Activated B cell treated with CpG ODN at 0.5 μM for 24 hours (primary cell): ENCODE measurements at regions not wholly inside any gene's neighbourhood (a gene's known extent, or its start where the extent isn't known, plus 50 kb on each side); places are given as distances from the start of the nearest gene placed in this dataset.

ENCODE experiments used
- ATAC-seq: fragments of 200-7000 bp; cut with Tn5 transposase; one replicate; pipeline ENCODE4 v1.10.0; 2021; ENCODE audit warnings: low read depth, mild to moderate bottlenecking, moderate library complexity
- CTCF ChIA-PET: fragments of 350-600 bp; sonication (Branson Sonifier 250); formaldehyde crosslinking; loops from one replicate; lab custom pipeline; 2021; ENCODE audit warnings: antibody characterized with exemption; lab: Charles Lee
- POLR2A ChIA-PET: fragments of 350-600 bp; sonication (Branson Sonifier 250); formaldehyde crosslinking; loops from one replicate; lab custom pipeline; 2021; ENCODE audit warnings: antibody characterized with exemption; lab: Charles Lee
- DNase-seq: peaks from one replicate; pipeline ENCODE4 v3.0.0; 2022
- H3K27ac Mint-ChIP-seq: one replicate; pipeline ENCODE4 v1.8.0; 2020; ENCODE audit warnings: mixed read lengths
- H3K27me3 Mint-ChIP-seq: one replicate; pipeline ENCODE4 v1.8.0; 2021; ENCODE audit warnings: mixed read lengths
- H3K36me3 Mint-ChIP-seq: one replicate; pipeline ENCODE4 v1.8.0; 2021; ENCODE audit warnings: low read depth, mixed read lengths
- H3K4me1 Mint-ChIP-seq: one replicate; pipeline ENCODE4 v1.8.0; 2021; ENCODE audit warnings: mixed read lengths
- H3K4me3 Mint-ChIP-seq: one replicate; pipeline ENCODE4 v1.8.0; 2020; ENCODE audit warnings: mild to moderate bottlenecking, mixed read lengths
- H3K9me3 Mint-ChIP-seq: one replicate; pipeline ENCODE4 v1.8.0; 2020; ENCODE audit warnings: mixed read lengths
- intact Hi-C: fragments of 100-400 bp; cut with micrococcal nuclease; formaldehyde crosslinking; loops from one replicate; pipeline ENCODE4 v1.15.1; 2024
- TF ChIP-seq, protein P1 (sequence below): fragments of 200-600 bp; IDR thresholded peaks from one replicate; pipeline ENCODE4 v1.8.0; 2022; ENCODE audit warnings: antibody characterized with exemption, mild to moderate bottlenecking

DNA sequence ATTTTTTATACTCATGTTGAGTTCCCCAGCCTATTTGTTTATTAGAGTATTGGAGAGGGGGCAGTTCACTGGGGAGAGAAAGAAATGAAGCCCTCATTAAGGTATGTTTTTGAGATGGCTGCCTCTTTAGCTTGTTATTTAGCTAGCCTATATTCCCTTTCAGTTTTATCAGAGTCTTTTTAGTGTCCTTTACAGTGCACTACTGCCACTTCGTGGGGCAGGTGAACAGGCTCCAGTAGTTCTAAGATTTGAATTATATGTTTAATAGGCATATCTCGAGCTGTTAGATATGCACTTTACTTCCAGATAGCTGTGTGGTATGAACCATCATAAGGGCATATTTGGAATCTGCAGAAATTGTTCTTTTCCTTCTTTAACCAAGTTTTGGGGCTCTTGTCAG is 482.2 kb downstream of the KDM5D start:
- Mint-ChIP-seq H3K9me3 (no peaks in the 10 kb centered on the region), H3K27me3 (no peaks in the 10 kb centered on the region), H3K36me3 (no peaks in the 10 kb centered on the region), H3K27ac (no peak overlapping the region), H3K4me1 (no peaks in the 10 kb centered on the region), H3K4me3 (no peak overlapping the region)
- POLR2A ChIA-PET = no interaction called here
- intact Hi-C loops = no loop called here
- CTCF ChIA-PET = no interaction called here
- ATAC-seq (no peak), DNase-seq (no peak)
- TF ChIP-seq, protein P1, sequence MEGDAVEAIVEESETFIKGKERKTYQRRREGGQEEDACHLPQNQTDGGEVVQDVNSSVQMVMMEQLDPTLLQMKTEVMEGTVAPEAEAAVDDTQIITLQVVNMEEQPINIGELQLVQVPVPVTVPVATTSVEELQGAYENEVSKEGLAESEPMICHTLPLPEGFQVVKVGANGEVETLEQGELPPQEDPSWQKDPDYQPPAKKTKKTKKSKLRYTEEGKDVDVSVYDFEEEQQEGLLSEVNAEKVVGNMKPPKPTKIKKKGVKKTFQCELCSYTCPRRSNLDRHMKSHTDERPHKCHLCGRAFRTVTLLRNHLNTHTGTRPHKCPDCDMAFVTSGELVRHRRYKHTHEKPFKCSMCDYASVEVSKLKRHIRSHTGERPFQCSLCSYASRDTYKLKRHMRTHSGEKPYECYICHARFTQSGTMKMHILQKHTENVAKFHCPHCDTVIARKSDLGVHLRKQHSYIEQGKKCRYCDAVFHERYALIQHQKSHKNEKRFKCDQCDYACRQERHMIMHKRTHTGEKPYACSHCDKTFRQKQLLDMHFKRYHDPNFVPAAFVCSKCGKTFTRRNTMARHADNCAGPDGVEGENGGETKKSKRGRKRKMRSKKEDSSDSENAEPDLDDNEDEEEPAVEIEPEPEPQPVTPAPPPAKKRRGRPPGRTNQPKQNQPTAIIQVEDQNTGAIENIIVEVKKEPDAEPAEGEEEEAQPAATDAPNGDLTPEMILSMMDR = no peak

DNA sequence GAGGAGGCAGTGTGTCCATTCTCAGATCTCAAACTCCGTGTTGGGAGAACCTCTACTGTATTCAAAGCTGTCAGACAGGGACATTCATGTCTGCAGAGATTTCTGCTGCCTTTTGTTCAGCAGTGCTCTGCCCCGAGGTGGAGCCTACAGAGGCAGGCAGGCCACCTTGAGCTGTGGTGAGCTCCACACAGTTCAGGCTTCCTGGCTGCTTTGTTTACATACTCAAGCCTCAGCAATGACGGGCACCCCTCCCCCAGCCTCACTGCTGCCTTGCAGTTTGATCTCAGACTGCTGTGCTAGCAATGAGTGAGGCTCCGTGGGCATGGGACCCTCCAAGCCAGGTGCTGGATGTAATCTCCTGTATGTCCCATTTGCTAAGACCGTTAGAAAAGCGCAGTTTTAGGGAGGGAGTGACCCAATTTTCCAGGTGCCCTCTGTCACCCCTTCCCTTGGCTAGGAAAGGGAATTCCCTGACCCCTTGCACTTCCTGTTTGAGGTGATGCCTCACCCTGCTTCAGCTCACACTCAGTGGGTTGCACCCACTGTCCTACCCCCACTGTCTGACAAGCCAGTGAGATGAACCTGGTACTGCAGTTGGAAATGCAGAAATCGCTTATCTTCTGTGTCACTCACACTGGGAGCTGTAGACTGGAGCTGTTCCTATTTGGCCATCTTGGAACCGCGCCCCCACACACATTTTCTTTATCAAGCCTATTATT is 458.9 kb upstream of the HSFY2 start:
- DNase-seq (no peak), ATAC-seq (no peak)
- POLR2A ChIA-PET = no interaction called here
- TF ChIP-seq, protein P1 = no peak
- Mint-ChIP-seq H3K9me3 (no peaks in the 10 kb centered on the region), H3K36me3 (no peaks in the 10 kb centered on the region), H3K4me1 (no peaks in the 10 kb centered on the region), H3K27me3 (no peaks in the 10 kb centered on the region), H3K27ac (no peak overlapping the region), H3K4me3 (no peak overlapping the region)
- intact Hi-C loops = no loop called here
- CTCF ChIA-PET = no interaction called here

- DNase-seq (no peak), ATAC-seq (no peak)
- no peak overlapping the region for H3K27ac Mint-ChIP-seq
- ChIA-PET CTCF (no interaction called here), POLR2A (no interaction called here)
- TF ChIP-seq, protein P1 = no peak
- no peaks in the 10 kb centered on the region for H3K9me3 Mint-ChIP-seq
- no peaks in the 10 kb centered on the region for H3K4me1 Mint-ChIP-seq
- no peaks in the 10 kb centered on the region for H3K27me3 Mint-ChIP-seq
- intact Hi-C loops = no loop called here
- H3K4me3 Mint-ChIP-seq = no peak overlapping the region
- H3K36me3 Mint-ChIP-seq = no peaks in the 10 kb centered on the region
Measured at GRCh38 chrY:19220784-19221183, 447.2 kb upstream of the HSFY2 start.

- CTCF ChIA-PET = no interaction called here
- H3K9me3 Mint-ChIP-seq = no peaks in the 10 kb centered on the region
- no peaks in the 10 kb centered on the region for H3K4me1 Mint-ChIP-seq
- TF ChIP-seq, protein P1 = no peak
- POLR2A ChIA-PET = no interaction called here
- no peak overlapping the region for H3K27ac Mint-ChIP-seq
- no peaks in the 10 kb centered on the region for H3K27me3 Mint-ChIP-seq
- no peak overlapping the region for H3K4me3 Mint-ChIP-seq
- no peaks in the 10 kb centered on the region for H3K36me3 Mint-ChIP-seq
- intact Hi-C loops = no loop called here
- no peak for ATAC-seq
- no peak for DNase-seq
Measured at GRCh38 chrY:19208915-19209314, 435.4 kb upstream of the HSFY2 start.

GRCh38 chrY:19207048-19207447 is 433.5 kb upstream of the HSFY2 start:
- Mint-ChIP-seq H3K4me3 (no peak overlapping the region), H3K9me3 (no peaks in the 10 kb centered on the region), H3K4me1 (no peaks in the 10 kb centered on the region), H3K27ac (no peak overlapping the region), H3K36me3 (no peaks in the 10 kb centered on the region), H3K27me3 (no peaks in the 10 kb centered on the region)
- ATAC-seq (no peak), DNase-seq (no peak)
- TF ChIP-seq, protein P1 = no peak
- intact Hi-C loops = no loop called here
- ChIA-PET CTCF (no interaction called here), POLR2A (no interaction called here)
